Panc1 (cell line): ENCODE measurements at regions not wholly inside any gene's neighbourhood (a gene's known extent, or its start where the extent isn't known, plus 50 kb on each side); places are given as distances from the start of the nearest gene placed in this dataset.

Source experiments
- CTCF ChIP-seq: fragments of 450-650 bp; IDR thresholded peaks from 2 replicates; pipeline ENCODE4 v1.5.1; 2017; ENCODE audit warnings: mild to moderate bottlenecking
- REST ChIP-seq, 2 experiments: IDR thresholded peaks; 2 replicates each; pipeline ENCODE4 v1.6.1; 2011 to 2012; ENCODE audit warnings: low read depth in 2 of 2, control low read depth in 1 of 2, low read length in 1 of 2, mild to moderate bottlenecking in 1 of 2, moderate library complexity in 1 of 2; ENCODE audit not compliant: insufficient read depth in 1 of 2

GRCh38 chr4:183384983-183385382, 59.5 kb upstream of the CDKN2AIP start:
- TF ChIP-seq CTCF, result no peak
- no peak for TF ChIP-seq REST (IDR thresholded peaks at IDR 0.05; ENCODE audit: insufficient read depth in 1 of 2, low read depth in 2 of 2, low read length in 1 of 2)
